ENCODE measurements at regions not wholly inside any gene's neighbourhood (a gene's known extent, or its start where the extent isn't known, plus 50 kb on each side); places are given as distances from the start of the nearest gene placed in this dataset.
A peak's percentile ranks its signal among the peaks of the same experiment; 100 is the strongest.
"Not testable (repeated sequence)": the region's sequence is repeated elsewhere in the genome, so short reads cannot be mapped to it uniquely, and the experiment has no call there.

GRCh38 chr1:168490306-168490705, 53.5 kb downstream of the XCL2 start:
- DNase-seq = no peak

GRCh38 chr1:168488138-168488537, 55.7 kb downstream of the XCL2 start:
- DNase-seq = peak; percentile 16

GRCh38 chr1:168486820-168487219, 57.0 kb downstream of the XCL2 start:
- DNase-seq = not testable (repeated sequence)

- no peak for DNase-seq
Observed at GRCh38 chr1:168485048-168485447, 58.7 kb downstream of the XCL2 start.

DNA sequence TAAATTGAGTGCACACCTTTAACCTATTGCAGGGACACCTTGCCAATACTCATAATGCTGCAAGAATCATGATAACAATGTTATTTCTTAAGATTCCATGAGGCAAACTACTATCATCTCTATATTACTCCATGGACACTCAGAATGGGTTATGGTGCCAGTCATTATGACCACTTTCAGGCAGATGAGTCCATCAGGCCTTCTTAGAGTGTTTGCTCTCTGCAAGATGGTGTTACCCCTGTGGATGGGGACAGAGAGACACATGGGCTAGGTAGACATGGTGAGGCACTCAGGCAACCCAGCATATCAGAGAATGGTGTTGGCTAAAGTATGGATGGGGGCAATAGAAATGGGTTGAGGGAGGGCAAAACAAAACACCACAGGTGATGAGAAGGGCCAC, 59.7 kb downstream of the XCL2 start:
- DNase-seq = no peak

DNA sequence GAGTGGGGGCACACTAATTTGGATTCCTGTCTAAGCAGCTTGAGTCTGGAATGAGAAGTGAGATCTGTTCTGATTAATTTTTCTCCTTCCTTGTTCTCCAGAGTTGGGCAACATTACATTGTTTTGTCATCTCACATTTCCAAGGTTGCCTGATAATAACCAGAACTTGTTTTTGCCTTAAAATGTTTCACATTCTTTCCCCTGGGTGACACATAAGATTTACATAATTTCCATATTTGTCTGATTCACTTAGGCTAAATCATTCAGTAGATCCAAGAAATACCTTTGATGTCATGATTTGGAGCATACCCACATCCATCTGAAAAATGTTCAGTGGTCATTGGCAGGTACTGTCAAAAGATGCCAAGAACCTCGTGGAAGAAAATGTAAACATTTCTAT, 60.3 kb downstream of the XCL2 start:
- DNase-seq = no peak

- DNase-seq = no peak
Observed at GRCh38 chr1:168482106-168482505, 61.7 kb downstream of the XCL2 start.

DNA sequence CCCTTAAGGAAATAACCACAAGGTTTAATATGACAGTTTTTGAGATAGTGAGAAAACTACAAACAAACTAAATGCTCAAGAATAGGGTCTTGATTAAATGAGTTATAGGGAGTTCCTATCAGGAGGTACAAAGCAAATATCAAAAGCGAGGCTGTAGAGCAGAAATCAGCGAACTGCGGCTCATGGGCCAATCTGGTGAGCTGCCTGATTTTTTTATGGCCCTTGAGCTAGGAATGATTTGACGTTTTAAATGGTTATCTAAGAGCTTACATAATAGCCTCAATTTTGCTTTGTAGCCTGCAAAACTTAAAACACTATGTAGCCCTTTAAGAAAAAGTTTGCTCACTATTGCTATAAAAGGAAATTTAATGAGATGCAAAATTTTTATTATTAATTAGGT, 62.2 kb downstream of the XCL2 start:
- DNase-seq = no peak

DNA sequence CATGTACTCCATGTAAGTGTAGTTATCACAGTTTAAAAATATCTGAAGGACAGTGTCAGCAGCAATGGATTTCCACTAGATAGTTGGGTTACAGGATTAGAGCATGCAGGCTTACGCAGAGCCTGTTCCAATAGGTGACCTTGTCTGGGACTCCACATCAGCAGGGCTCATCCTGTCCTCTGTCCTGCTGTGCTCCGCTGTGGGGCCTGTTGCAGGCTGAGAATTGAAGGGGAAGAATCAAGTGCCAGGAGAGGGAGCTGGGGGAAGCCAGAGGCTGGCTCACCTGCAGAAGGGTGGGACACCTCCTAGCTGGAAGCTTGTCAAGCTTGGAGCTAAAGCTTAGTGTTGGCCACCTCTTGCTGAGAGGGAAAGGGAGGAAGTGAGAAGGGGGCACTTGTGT, 62.8 kb downstream of the XCL2 start:
- no peak for DNase-seq

DNA sequence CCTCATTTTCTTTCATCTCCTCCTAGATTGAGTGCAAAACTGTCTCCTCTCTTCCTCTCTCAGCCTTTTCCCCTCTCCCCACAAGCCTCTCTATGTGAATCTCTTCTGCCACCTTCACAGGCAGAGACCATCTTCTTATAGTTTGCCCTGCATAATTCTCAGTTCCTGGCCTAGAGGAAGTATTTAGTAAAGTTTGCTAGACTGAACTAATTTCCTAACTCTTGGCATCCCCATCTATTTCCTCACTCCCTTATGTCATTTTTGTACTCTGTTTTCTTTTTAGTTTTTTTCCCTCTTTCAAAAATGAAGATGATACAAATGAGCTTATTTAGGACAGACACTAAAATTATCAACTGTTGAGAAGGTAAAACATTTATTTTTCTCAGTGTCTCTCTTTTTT, 66.0 kb downstream of the XCL2 start:
- DNase-seq = no peak

GRCh38 chr1:168476588-168477385, 67.0 kb downstream of the XCL2 start:
- DNase-seq = no peak

DNA sequence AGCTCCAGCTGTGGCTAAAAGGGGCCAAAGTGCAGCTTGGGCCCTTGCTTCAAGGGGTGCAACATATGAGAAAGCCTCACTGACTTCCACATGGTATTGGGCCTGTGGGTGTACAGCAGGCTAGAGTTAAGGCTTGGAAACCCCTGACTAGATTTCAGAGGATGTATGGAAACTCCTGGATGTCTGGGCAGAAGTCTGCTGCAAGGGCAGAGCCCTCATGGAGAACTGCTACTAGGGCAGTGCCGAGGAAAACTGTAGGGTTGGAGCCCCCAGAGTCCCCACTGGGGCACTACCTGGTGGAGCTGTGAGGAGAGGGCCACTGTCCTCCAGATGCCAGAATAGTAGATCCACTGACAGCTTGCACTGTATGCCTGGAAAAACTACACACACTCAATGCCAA, 69.5 kb downstream of the XCL2 start:
- DNase-seq = no peak

- DNase-seq = no peak
Observed at GRCh38 chr1:168473126-168473525, 70.7 kb downstream of the XCL2 start.

DNA sequence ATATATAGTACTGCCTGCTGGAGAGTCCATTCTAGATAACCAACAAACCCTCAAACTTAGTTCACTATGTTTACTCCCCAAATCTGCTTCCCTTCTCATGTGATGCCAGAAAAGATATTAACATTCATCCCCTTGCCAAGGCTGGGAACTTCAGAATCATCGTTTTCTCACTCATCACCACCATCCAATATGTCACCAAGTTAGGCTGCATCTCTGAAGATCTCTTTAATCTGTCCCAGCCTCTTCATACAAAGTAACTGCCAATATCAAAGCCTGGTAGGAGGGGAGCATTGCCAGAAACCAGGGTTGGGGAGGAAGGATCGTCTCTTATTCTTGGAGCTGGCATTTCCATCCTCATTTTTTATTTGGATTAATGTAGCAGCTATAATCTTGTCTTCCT, 71.6 kb downstream of the XCL2 start:
- DNase-seq = peak; percentile 3

GRCh38 chr1:168470901-168471431, 72.8 kb downstream of the XCL2 start:
- DNase-seq = peak; percentile 56

- DNase-seq = peak; percentile 68
Observed at GRCh38 chr1:168469690-168470089, 74.1 kb downstream of the XCL2 start.

DNA sequence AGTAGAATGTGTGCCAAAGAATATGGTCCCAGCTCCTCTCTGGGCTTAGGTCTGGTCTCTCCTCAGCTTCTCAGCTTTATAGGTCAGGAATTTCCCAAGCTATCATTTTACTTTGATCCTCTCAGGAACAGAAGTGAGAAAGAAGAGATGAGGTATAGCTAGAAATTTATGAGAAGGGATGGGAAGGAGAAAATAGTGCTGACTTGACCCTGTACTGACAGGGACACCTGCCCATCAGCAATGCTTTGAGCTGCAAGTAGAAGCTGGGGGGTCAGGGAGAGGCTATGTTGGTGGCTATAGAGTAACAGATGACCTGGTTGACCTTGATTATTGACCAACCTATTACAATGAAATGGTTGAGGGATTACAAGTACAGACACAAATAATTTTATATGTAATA, 75.0 kb downstream of the XCL2 start:
- DNase-seq = no peak

GRCh38 chr1:168468042-168468809, 75.6 kb downstream of the XCL2 start:
- no peak for DNase-seq

DNA sequence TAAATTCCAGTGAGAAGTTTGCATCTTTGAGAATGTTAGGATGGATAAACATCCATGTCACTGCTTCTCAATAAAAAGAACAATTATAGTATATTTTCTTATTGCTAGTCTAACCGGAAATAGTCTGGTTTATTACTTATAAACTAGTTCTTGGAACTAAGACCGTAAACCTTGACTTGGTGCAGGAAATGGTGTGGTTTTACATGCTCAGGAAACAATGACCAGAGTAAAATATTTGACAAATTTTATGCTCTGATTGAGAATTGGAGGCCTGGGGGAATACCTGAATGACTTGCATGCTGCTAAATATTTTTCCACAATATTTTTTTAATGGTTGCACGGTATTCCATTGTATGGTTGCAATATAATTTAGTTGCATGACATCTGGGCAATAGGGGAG, 76.3 kb downstream of the XCL2 start:
- DNase-seq = no peak

GRCh38 chr1:168466714-168467131, 77.1 kb downstream of the XCL2 start:
- no peak for DNase-seq

DNA sequence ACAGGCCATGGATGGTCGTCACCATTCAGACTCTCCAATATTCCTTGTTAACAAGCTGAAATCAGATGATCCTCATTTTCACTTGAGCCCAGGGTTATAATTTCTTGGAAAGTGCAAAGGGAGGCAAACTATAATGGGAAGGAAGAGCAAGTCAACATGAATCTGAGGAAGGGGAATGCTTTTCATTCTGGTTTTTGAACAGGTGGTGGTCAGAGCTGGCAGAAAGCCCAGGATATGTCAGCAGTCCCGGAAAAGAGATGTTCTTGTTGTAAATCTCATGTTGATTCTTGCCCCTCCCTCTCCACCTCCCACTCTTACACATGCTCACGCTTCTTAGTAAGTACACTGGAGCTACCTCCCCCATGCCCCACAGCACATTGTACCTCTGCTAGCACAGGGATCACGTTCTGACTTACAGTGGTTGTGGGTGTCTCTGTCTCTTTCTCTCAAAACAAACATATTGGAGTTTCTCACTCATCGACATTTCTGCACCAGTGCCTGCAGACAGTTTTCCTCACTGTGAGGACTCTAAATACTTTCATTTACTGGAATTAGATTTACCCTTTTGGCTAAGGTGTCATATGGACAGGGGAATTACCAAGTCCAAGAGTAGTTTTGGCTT, 77.6 kb downstream of the XCL2 start:
- no peak for DNase-seq

- not testable (repeated sequence) for DNase-seq
Observed at GRCh38 chr1:168461108-168461507, 82.7 kb downstream of the XCL2 start.

DNA sequence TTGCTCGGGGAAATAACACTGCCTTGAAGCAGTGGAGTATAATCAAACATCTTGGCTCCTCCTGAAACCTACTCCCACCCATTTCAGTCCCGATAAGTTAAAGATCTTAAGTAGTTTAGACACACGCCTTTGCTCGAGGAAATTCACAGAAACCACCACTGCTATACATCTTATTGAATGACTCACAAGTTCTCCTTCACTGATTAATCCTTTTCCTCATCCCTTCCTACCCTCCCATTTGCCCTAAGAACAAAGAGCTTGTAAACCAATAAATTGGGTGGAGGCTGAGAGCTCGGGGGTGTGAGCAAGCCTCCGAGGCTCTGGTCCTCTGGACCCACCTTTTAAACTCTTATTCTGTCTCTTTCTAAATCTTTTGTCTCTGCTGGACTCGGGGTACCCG, 86.5 kb downstream of the XCL2 start:
- not testable (repeated sequence) for DNase-seq

Measured in skin of body (tissue), 1 donor.